HG02870 (cell line): ENCODE measurements at regions not wholly inside any gene's neighbourhood (a gene's known extent, or its start where the extent isn't known, plus 50 kb on each side); places are given as distances from the start of the nearest gene placed in this dataset.
"Not testable (repeated sequence)": the region's sequence is repeated elsewhere in the genome, so short reads cannot be mapped to it uniquely, and the experiment has no call there.

Experiments used
- ATAC-seq: cut with Tn5 transposase; IDR thresholded peaks from one replicate; pipeline ENCODE4 v1.9.1; 2021; ENCODE audit warnings: mild to moderate bottlenecking, moderate library complexity; ENCODE audit not compliant: unreplicated experiment

- ATAC-seq: no peak
These were observed 189.5 kb downstream of the UNC5CL start for GRCh38 chr6:40849546-40849945.

- ATAC-seq: no peak
These were observed 190.0 kb downstream of the UNC5CL start for GRCh38 chr6:40848868-40849514.

- ATAC-seq: no peak
These were observed 191.0 kb downstream of the UNC5CL start for GRCh38 chr6:40848038-40848437.

GRCh38 chr6:40845553-40845952 lies 193.5 kb downstream of the UNC5CL start:
- no peak for ATAC-seq

GRCh38 chr6:40844246-40844645 lies 194.8 kb downstream of the UNC5CL start:
- ATAC-seq: no peak

- ATAC-seq: no peak
These were observed 197.3 kb downstream of the UNC5CL start for GRCh38 chr6:40841721-40842120.

- ATAC-seq: no peak
These were observed 206.3 kb downstream of the UNC5CL start for GRCh38 chr6:40832691-40833090.

- no peak for ATAC-seq
These were observed 207.6 kb downstream of the UNC5CL start for GRCh38 chr6:40831381-40831780.

- ATAC-seq: no peak
These were observed 213.9 kb downstream of the UNC5CL start for GRCh38 chr6:40825102-40825501.

GRCh38 chr6:40823917-40824891 lies 214.8 kb downstream of the UNC5CL start:
- ATAC-seq: not testable (repeated sequence)

GRCh38 chr6:40822619-40823018 lies 216.4 kb downstream of the UNC5CL start:
- ATAC-seq: no peak

- no peak for ATAC-seq
These were observed 219.7 kb downstream of the UNC5CL start for GRCh38 chr6:40819182-40819834.

- ATAC-seq: no peak
These were observed 221.7 kb downstream of the UNC5CL start for GRCh38 chr6:40817369-40817768.

- ATAC-seq: no peak
These were observed 222.4 kb downstream of the UNC5CL start for GRCh38 chr6:40816601-40817000.

- no peak for ATAC-seq
These were observed 223.3 kb downstream of the UNC5CL start for GRCh38 chr6:40815731-40816130.

GRCh38 chr6:40810171-40810570 lies 223.0 kb upstream of the LRFN2 start:
- ATAC-seq: no peak

- no peak for ATAC-seq
These were observed 222.5 kb upstream of the LRFN2 start for GRCh38 chr6:40809627-40810026.

- no peak for ATAC-seq
These were observed 220.3 kb upstream of the LRFN2 start for GRCh38 chr6:40807484-40807883.

- ATAC-seq: no peak
These were observed 219.2 kb upstream of the LRFN2 start for GRCh38 chr6:40806256-40806864.

GRCh38 chr6:40805336-40805735 lies 218.2 kb upstream of the LRFN2 start:
- no peak for ATAC-seq

GRCh38 chr6:40804905-40805304 lies 217.7 kb upstream of the LRFN2 start:
- no peak for ATAC-seq
